ENCODE measurements at regions not wholly inside any gene's neighbourhood (a gene's known extent, or its start where the extent isn't known, plus 50 kb on each side); places are given as distances from the start of the nearest gene placed in this dataset.

- Histone ChIP-seq H3K9me3 (ENCODE audit: control insufficient read depth, low read depth, low read length) (no peaks in the 10 kb centered on the region), H3K9me1 (ENCODE audit: control insufficient read depth, extremely low read depth, insufficient read depth, low read length) (no peaks in the 10 kb centered on the region), H3K36me3 (ENCODE audit: control insufficient read depth in 2 of 2, extremely low read depth in 1 of 2, insufficient read depth in 2 of 2, low read length in 2 of 2) (no peaks in the 10 kb centered on the region), H2AFZ (ENCODE audit: control insufficient read depth, low read length) (no peak overlapping the region), H3K4me2 (ENCODE audit: control insufficient read depth, extremely low read depth, insufficient read depth, low read depth, low read length) (no peak overlapping the region), H3K4me1 (ENCODE audit: control insufficient read depth, extremely low read depth, insufficient read depth, low read length) (no peaks in the 10 kb centered on the region), H3K4me3 (ENCODE audit: control insufficient read depth in 2 of 3, extremely low read depth in 1 of 3, insufficient read depth in 2 of 3, low read depth in 1 of 3, low read length in 3 of 3) (no peak overlapping the region), H3K27ac (ENCODE audit: control insufficient read depth, insufficient read depth, low read length) (no peak overlapping the region), H3K79me2 (ENCODE audit: control insufficient read depth, insufficient read depth, low read length) (no peaks in the 10 kb centered on the region), H3K9ac (ENCODE audit: control insufficient read depth, extremely low read depth, insufficient read depth, low read length) (no peak overlapping the region), H3K27me3 (ENCODE audit: control insufficient read depth, extremely low read depth, insufficient read depth, low read length) (peaks cover 7% of the 10 kb centered on the region), H4K20me1 (ENCODE audit: control insufficient read depth, extremely low read depth, insufficient read depth, low read length) (no peaks in the 10 kb centered on the region)
- dilution Hi-C loops (cut with MboI; ENCODE audit: extremely low pct_ligation_motif_present, low sequenced_read_pairs): no loop called here
- TF ChIP-seq, protein P1, sequence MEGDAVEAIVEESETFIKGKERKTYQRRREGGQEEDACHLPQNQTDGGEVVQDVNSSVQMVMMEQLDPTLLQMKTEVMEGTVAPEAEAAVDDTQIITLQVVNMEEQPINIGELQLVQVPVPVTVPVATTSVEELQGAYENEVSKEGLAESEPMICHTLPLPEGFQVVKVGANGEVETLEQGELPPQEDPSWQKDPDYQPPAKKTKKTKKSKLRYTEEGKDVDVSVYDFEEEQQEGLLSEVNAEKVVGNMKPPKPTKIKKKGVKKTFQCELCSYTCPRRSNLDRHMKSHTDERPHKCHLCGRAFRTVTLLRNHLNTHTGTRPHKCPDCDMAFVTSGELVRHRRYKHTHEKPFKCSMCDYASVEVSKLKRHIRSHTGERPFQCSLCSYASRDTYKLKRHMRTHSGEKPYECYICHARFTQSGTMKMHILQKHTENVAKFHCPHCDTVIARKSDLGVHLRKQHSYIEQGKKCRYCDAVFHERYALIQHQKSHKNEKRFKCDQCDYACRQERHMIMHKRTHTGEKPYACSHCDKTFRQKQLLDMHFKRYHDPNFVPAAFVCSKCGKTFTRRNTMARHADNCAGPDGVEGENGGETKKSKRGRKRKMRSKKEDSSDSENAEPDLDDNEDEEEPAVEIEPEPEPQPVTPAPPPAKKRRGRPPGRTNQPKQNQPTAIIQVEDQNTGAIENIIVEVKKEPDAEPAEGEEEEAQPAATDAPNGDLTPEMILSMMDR (optimal IDR thresholded peaks at IDR 0.05 in 1 of 3, IDR thresholded peaks at IDR 0.05 in 1 of 3, conservative IDR thresholded peaks at IDR 0.05 in 1 of 3; ENCODE audit: extremely low read depth in 1 of 3, insufficient read depth in 2 of 3, low read length in 3 of 3): no peak
- TF ChIP-seq EZH2 (IDR thresholded peaks at IDR 0.05; ENCODE audit: low read length): no peak
- FAIRE-seq: no peak
- no peak for DNase-seq (ENCODE audit: low read depth, low spot score)
Measured at GRCh38 chr22:26910845-26911244, 253.5 kb downstream of the MIAT start.

DNA sequence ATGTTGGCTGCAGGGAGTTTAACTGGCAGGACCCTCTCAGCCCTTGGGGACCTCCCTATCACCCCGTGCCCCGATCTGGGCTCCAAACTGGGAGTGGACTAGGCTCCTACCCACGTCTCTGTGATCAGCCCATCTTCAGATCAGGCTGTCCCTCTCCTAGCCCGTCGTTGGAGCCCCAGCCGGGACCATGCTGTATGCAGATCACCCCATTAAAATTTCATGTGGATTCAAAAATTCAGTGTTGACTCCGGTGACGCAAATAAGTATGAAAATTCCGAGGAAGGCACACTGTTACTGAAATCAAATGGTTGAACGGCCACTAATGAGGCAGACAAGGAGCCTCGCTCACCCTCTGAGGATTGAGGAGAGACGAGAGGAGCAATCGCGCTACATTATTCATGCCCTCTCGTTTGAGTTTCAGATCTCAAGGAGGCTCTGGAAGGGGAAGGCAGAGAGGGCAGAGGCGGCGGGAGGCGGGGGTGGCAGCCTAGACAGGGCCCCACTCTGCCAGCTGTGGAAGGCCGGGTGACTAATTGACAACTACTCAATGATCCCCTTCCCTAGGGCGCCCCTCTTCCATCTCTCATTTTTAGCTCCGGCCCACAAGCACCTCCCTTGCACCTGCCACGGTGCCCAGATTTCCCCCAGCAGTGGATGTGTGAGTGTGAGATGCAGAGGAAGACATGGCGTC is 255.4 kb downstream of the MIAT start:
- no peak overlapping the region for H2AFZ ChIP-seq (ENCODE audit: control insufficient read depth, low read length)
- dilution Hi-C loops (cut with MboI; ENCODE audit: extremely low pct_ligation_motif_present, low sequenced_read_pairs): no loop called here
- H3K9me3 ChIP-seq (ENCODE audit: control insufficient read depth, low read depth, low read length): no peaks in the 10 kb centered on the region

More for the DNA sequence above, 255.4 kb downstream of the MIAT start:
- DNase-seq (ENCODE audit: low read depth, low spot score) (no peak), FAIRE-seq (no peak)
- no peak overlapping the region for H3K27ac ChIP-seq (ENCODE audit: control insufficient read depth, insufficient read depth, low read length)
- no peak overlapping the region for H3K4me2 ChIP-seq (ENCODE audit: control insufficient read depth, extremely low read depth, insufficient read depth, low read depth, low read length)
- no peaks in the 10 kb centered on the region for H3K79me2 ChIP-seq (ENCODE audit: control insufficient read depth, insufficient read depth, low read length)
- no peak overlapping the region for H3K9ac ChIP-seq (ENCODE audit: control insufficient read depth, extremely low read depth, insufficient read depth, low read length)
- peaks cover 6% of the 10 kb centered on the region for H3K27me3 ChIP-seq (ENCODE audit: control insufficient read depth, extremely low read depth, insufficient read depth, low read length)
- H3K9me1 ChIP-seq (ENCODE audit: control insufficient read depth, extremely low read depth, insufficient read depth, low read length): no peaks in the 10 kb centered on the region
- no peak for TF ChIP-seq EZH2 (IDR thresholded peaks at IDR 0.05; ENCODE audit: low read length)
- TF ChIP-seq, protein P1 (optimal IDR thresholded peaks at IDR 0.05 in 1 of 3, IDR thresholded peaks at IDR 0.05 in 1 of 3, conservative IDR thresholded peaks at IDR 0.05 in 1 of 3; ENCODE audit: extremely low read depth in 1 of 3, insufficient read depth in 2 of 3, low read length in 3 of 3): no peak
- no peak overlapping the region for H3K4me3 ChIP-seq (ENCODE audit: control insufficient read depth in 2 of 3, extremely low read depth in 1 of 3, insufficient read depth in 2 of 3, low read depth in 1 of 3, low read length in 3 of 3)
- no peaks in the 10 kb centered on the region for H4K20me1 ChIP-seq (ENCODE audit: control insufficient read depth, extremely low read depth, insufficient read depth, low read length)
- no peaks in the 10 kb centered on the region for H3K36me3 ChIP-seq (ENCODE audit: control insufficient read depth in 2 of 2, extremely low read depth in 1 of 2, insufficient read depth in 2 of 2, low read length in 2 of 2)
- H3K4me1 ChIP-seq (ENCODE audit: control insufficient read depth, extremely low read depth, insufficient read depth, low read length): no peaks in the 10 kb centered on the region

All from keratinocyte (primary cell).